Type B pancreatic cell (in vitro differentiated cells): ENCODE measurements at regions not wholly inside any gene's neighbourhood (a gene's known extent, or its start where the extent isn't known, plus 50 kb on each side); places are given as distances from the start of the nearest gene placed in this dataset.
A peak's percentile ranks its signal among the peaks of the same experiment; 100 is the strongest.

Experiments used
- DNase-seq: peaks from one replicate; pipeline ENCODE4 v3.0.0; 2021; ENCODE audit warnings: mixed read lengths; ENCODE audit not compliant: unreplicated experiment; ENCODE audit errors: extremely low spot score
- H3K27ac Mint-ChIP-seq: 2 replicates; pipeline ENCODE4 v1.8.0; 2021; ENCODE audit warnings: mild to moderate bottlenecking, mixed read lengths
- H3K27me3 Mint-ChIP-seq: 2 replicates; pipeline ENCODE4 v1.8.0; 2021; ENCODE audit warnings: mixed read lengths
- H3K36me3 Mint-ChIP-seq: 2 replicates; pipeline ENCODE4 v1.8.0; 2021; ENCODE audit warnings: mixed read lengths
- H3K4me1 Mint-ChIP-seq: one replicate; pipeline ENCODE4 v1.8.0; 2021; ENCODE audit warnings: mixed read lengths; ENCODE audit not compliant: unreplicated experiment
- H3K4me3 Mint-ChIP-seq: 2 replicates; pipeline ENCODE4 v1.8.0; 2021; ENCODE audit warnings: mild to moderate bottlenecking, mixed read lengths
- H3K9me3 Mint-ChIP-seq: 2 replicates; pipeline ENCODE4 v1.8.0; 2021; ENCODE audit warnings: mixed read lengths
- TF ChIP-seq, protein P1 (sequence below): fragments of 200-600 bp; sonication (generic); conservative IDR thresholded peaks from 2 replicates; pipeline ENCODE4 v1.5.0; 2021; ENCODE audit warnings: antibody characterized with exemption, mild to moderate bottlenecking

DNA sequence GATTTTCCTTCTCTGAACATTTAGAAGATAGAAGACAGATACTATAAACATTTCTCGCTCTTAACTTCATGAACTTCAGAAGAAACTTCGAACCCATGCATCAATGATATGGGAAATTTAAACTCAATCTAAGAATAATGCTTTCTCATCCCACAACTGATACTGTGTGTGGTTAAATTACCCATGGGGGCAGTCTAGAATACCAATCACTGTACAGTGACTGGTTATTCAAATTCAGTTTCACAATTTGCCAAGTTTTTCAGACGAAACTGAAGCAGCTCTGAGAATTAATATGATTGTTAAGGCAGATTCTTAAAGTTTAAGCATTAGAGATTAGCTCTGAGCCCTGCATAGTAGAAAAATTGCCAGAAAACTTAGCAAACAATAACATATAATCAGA lies 431.0 kb downstream of the SH3GL2 start:
- Mint-ChIP-seq H3K27ac (no peak overlapping the region), H3K9me3 (no peaks in the 10 kb centered on the region), H3K4me1 (no peaks in the 10 kb centered on the region), H3K36me3 (no peaks in the 10 kb centered on the region), H3K27me3 (no peaks in the 10 kb centered on the region), H3K4me3 (no peak overlapping the region)
- DNase-seq = no peak
- TF ChIP-seq, protein P1, sequence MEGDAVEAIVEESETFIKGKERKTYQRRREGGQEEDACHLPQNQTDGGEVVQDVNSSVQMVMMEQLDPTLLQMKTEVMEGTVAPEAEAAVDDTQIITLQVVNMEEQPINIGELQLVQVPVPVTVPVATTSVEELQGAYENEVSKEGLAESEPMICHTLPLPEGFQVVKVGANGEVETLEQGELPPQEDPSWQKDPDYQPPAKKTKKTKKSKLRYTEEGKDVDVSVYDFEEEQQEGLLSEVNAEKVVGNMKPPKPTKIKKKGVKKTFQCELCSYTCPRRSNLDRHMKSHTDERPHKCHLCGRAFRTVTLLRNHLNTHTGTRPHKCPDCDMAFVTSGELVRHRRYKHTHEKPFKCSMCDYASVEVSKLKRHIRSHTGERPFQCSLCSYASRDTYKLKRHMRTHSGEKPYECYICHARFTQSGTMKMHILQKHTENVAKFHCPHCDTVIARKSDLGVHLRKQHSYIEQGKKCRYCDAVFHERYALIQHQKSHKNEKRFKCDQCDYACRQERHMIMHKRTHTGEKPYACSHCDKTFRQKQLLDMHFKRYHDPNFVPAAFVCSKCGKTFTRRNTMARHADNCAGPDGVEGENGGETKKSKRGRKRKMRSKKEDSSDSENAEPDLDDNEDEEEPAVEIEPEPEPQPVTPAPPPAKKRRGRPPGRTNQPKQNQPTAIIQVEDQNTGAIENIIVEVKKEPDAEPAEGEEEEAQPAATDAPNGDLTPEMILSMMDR = no peak

DNA sequence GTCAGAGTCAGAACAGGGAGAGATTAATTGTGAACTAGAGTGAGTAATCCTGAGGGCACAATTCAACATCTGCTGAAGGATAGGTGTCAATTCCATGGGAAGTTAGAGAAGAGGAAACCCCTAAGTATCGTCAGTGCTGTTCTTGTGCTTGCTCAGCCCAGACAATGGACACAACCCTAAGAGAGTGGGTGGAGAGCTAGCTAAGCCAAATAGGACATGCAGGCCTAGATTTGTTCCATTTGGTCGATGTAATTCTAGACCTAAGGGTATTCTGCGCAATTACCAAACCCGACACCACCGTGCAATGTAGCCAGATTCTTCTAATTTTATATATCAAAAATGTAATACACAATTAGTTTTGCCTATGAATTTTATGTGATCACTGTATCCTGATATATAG lies 431.6 kb downstream of the SH3GL2 start:
- no peak overlapping the region for H3K27ac Mint-ChIP-seq
- no peaks in the 10 kb centered on the region for H3K4me1 Mint-ChIP-seq
- TF ChIP-seq, protein P1 = no peak
- H3K4me3 Mint-ChIP-seq = no peak overlapping the region
- no peaks in the 10 kb centered on the region for H3K36me3 Mint-ChIP-seq
- DNase-seq = no peak
- no peaks in the 10 kb centered on the region for H3K9me3 Mint-ChIP-seq
- no peaks in the 10 kb centered on the region for H3K27me3 Mint-ChIP-seq

DNA sequence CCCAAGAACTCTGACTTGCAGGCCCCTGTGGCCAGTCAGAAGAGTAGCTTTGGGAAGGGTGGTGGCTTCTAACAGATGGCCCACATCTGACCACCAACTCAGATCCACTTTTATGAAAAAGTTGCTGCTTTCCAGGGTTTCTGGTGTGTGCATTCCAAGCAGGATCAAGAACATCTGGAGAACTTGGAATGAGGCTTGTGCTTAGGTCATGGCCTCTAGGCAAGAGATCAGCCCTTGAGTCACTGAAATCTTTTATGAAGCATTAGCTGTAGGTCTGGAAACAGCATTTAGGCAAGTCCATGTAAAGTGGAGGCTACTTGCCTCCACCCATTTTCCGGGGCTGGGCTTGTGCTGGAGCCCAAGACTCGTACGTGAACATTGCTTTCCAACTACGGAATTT lies 433.3 kb downstream of the SH3GL2 start:
- TF ChIP-seq, protein P1 = no peak
- Mint-ChIP-seq H3K36me3 (no peaks in the 10 kb centered on the region), H3K4me3 (no peak overlapping the region), H3K27ac (no peak overlapping the region), H3K9me3 (no peaks in the 10 kb centered on the region), H3K27me3 (no peaks in the 10 kb centered on the region), H3K4me1 (no peaks in the 10 kb centered on the region)
- no peak for DNase-seq

DNA sequence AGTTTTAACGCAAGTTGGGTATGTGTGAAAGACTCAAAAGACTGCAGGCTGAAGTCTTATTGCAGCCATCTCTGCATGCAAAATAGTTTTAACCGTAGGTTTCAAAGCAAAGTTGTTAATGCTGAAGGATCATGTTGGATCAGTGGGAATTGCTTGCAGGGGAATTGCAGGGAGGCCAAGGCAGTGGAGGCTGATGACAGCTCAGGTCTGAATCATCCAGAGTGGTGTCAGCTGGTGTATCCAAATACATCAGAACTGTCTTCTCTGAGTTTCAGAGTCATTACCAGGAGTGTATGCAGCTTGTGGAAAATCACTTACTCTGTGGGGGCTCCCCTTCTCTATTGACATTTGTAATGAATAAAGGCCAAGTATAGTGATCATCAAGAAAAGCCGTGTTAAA lies 435.7 kb downstream of the SH3GL2 start:
- H3K27me3 Mint-ChIP-seq = no peaks in the 10 kb centered on the region
- TF ChIP-seq, protein P1 = no peak
- H3K27ac Mint-ChIP-seq = no peak overlapping the region
- no peaks in the 10 kb centered on the region for H3K36me3 Mint-ChIP-seq
- no peak overlapping the region for H3K4me3 Mint-ChIP-seq
- peaks cover 12% of the 10 kb centered on the region for H3K9me3 Mint-ChIP-seq
- H3K4me1 Mint-ChIP-seq = no peaks in the 10 kb centered on the region
- DNase-seq = no peak

DNA sequence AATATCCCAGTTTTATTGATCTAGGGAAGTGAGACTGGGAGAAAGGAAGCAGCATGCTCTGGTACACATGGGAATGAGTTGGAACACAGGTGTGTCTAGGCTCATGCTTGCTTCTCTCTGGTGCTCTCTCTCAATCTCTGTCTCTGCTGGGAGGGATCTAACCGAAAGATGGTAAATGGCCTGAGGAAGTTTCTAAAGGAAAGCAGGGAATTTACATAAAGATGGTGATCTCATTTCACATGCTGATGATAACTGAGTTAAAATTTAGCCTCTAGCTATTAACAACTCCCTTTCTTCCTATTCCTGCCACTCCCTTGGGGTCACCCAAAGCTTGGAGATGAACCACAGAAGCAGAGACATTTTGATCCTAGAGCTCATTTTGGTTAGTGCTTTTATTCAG lies 436.2 kb downstream of the SH3GL2 start:
- Mint-ChIP-seq H3K4me3 (no peak overlapping the region), H3K27ac (no peak overlapping the region), H3K27me3 (no peaks in the 10 kb centered on the region), H3K9me3 (peaks cover 12% of the 10 kb centered on the region), H3K36me3 (no peaks in the 10 kb centered on the region), H3K4me1 (no peaks in the 10 kb centered on the region)
- DNase-seq = no peak
- TF ChIP-seq, protein P1 = no peak

DNA sequence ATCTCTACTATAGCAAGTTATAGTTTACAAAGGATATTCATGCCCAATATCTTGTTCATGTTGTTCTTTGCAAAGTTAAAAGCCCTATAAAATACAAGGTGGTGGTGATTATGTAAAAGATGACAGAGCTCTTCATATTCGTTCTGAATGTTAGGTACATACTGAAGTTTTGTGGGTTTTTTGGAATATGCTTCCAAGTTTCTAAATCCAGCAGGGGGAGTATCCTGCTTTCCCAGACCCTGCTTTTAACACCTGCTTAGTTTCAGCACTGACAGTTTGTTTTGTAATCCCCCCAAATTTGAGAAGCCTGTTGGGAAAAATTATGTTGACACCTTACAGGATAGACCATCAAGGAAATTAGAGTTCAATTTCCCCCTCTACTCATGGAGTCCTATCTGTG lies 438.3 kb downstream of the SH3GL2 start:
- H3K27me3 Mint-ChIP-seq = no peaks in the 10 kb centered on the region
- H3K27ac Mint-ChIP-seq = no peak overlapping the region
- no peak overlapping the region for H3K4me3 Mint-ChIP-seq
- no peaks in the 10 kb centered on the region for H3K36me3 Mint-ChIP-seq
- TF ChIP-seq, protein P1 = peak; percentile 28
- peaks cover 12% of the 10 kb centered on the region for H3K9me3 Mint-ChIP-seq
- no peak for DNase-seq
- no peaks in the 10 kb centered on the region for H3K4me1 Mint-ChIP-seq
